ENCODE measurements at regions not wholly inside any gene's neighbourhood (a gene's known extent, or its start where the extent isn't known, plus 50 kb on each side); places are given as distances from the start of the nearest gene placed in this dataset.

GRCh38 chr18:37872562-37872961 lies 307.0 kb upstream of the CELF4 start:
- TF ChIP-seq POLR2A (IDR thresholded peaks at IDR 0.05) (no peak), CTCF (IDR thresholded peaks at IDR 0.05) (no peak)
